Type B pancreatic cell (in vitro differentiated cells): ENCODE measurements at regions not wholly inside any gene's neighbourhood (a gene's known extent, or its start where the extent isn't known, plus 50 kb on each side); places are given as distances from the start of the nearest gene placed in this dataset.

Experiments
- DNase-seq: peaks from one replicate; pipeline ENCODE4 v3.0.0; 2021; ENCODE audit warnings: mixed read lengths; ENCODE audit not compliant: unreplicated experiment; ENCODE audit errors: extremely low spot score
- H3K27ac Mint-ChIP-seq: 2 replicates; pipeline ENCODE4 v1.8.0; 2021; ENCODE audit warnings: mild to moderate bottlenecking, mixed read lengths
- H3K27me3 Mint-ChIP-seq: 2 replicates; pipeline ENCODE4 v1.8.0; 2021; ENCODE audit warnings: mixed read lengths
- H3K36me3 Mint-ChIP-seq: 2 replicates; pipeline ENCODE4 v1.8.0; 2021; ENCODE audit warnings: mixed read lengths
- H3K4me1 Mint-ChIP-seq: one replicate; pipeline ENCODE4 v1.8.0; 2021; ENCODE audit warnings: mixed read lengths; ENCODE audit not compliant: unreplicated experiment
- H3K4me3 Mint-ChIP-seq: 2 replicates; pipeline ENCODE4 v1.8.0; 2021; ENCODE audit warnings: mild to moderate bottlenecking, mixed read lengths
- H3K9me3 Mint-ChIP-seq: 2 replicates; pipeline ENCODE4 v1.8.0; 2021; ENCODE audit warnings: mixed read lengths
- CTCF ChIP-seq: fragments of 200-600 bp; sonication (generic); conservative IDR thresholded peaks from 2 replicates; pipeline ENCODE4 v1.5.0; 2021; ENCODE audit warnings: antibody characterized with exemption, mild to moderate bottlenecking

- peaks cover 34% of the 10 kb centered on the region for H3K4me1 Mint-ChIP-seq
- no peak for TF ChIP-seq CTCF
- peaks cover 4% of the 10 kb centered on the region for H3K36me3 Mint-ChIP-seq
- DNase-seq: no peak
- peak overlapping the region; percentile 6 for H3K27ac Mint-ChIP-seq
- H3K27me3 Mint-ChIP-seq: no peaks in the 10 kb centered on the region
- H3K4me3 Mint-ChIP-seq: no peak overlapping the region
- H3K9me3 Mint-ChIP-seq: peaks cover 16% of the 10 kb centered on the region
Measured at GRCh38 chr10:29950391-29950790, 109.0 kb downstream of the JCAD start.

GRCh38 chr10:29949411-29950011 lies 109.9 kb downstream of the JCAD start:
- Mint-ChIP-seq H3K9me3 (peaks cover 15% of the 10 kb centered on the region), H3K4me1 (peaks cover 34% of the 10 kb centered on the region), H3K36me3 (peaks cover 4% of the 10 kb centered on the region), H3K4me3 (peak overlapping the region; percentile 46), H3K27me3 (no peaks in the 10 kb centered on the region), H3K27ac (peak overlapping the region; percentile 86)
- no peak for TF ChIP-seq CTCF
- DNase-seq: no peak

GRCh38 chr10:29948881-29949355 lies 110.5 kb downstream of the JCAD start:
- no peak for DNase-seq

GRCh38 chr10:29947701-29948060 lies 111.7 kb downstream of the JCAD start:
- DNase-seq: no peak
- Mint-ChIP-seq H3K4me1 (peaks cover 34% of the 10 kb centered on the region), H3K9me3 (peaks cover 15% of the 10 kb centered on the region), H3K27me3 (no peaks in the 10 kb centered on the region), H3K4me3 (no peak overlapping the region), H3K36me3 (peaks cover 4% of the 10 kb centered on the region), H3K27ac (no peak overlapping the region)
- TF ChIP-seq CTCF: no peak

More at GRCh38 chr10:29948881-29949355, 110.5 kb downstream of the JCAD start:
- peaks cover 34% of the 10 kb centered on the region for H3K4me1 Mint-ChIP-seq
- peaks cover 15% of the 10 kb centered on the region for H3K9me3 Mint-ChIP-seq
- peaks cover 4% of the 10 kb centered on the region for H3K36me3 Mint-ChIP-seq
- H3K27ac Mint-ChIP-seq: peak overlapping the region; percentile 86
- H3K27me3 Mint-ChIP-seq: no peaks in the 10 kb centered on the region
- TF ChIP-seq CTCF: no peak
- peak overlapping the region; percentile 46 for H3K4me3 Mint-ChIP-seq

GRCh38 chr10:29946953-29947700 lies 112.3 kb downstream of the JCAD start:
- Mint-ChIP-seq H3K4me3 (no peak overlapping the region), H3K27ac (no peak overlapping the region), H3K4me1 (peaks cover 30% of the 10 kb centered on the region), H3K36me3 (no peaks in the 10 kb centered on the region), H3K27me3 (no peaks in the 10 kb centered on the region), H3K9me3 (peaks cover 11% of the 10 kb centered on the region)
- no peak for DNase-seq
- TF ChIP-seq CTCF: no peak
